Adrenal gland (tissue), 9 donors: ENCODE measurements at regions not wholly inside any gene's neighbourhood (a gene's known extent, or its start where the extent isn't known, plus 50 kb on each side); places are given as distances from the start of the nearest gene placed in this dataset.

Experiments used
- DNase-seq, 7 donors: peaks; one replicate each; pipeline ENCODE4 v3.0.0-alpha.2; 2019 to 2020
- H3K27ac ChIP-seq, 5 donors: fragments of 200-600 bp; sonication (generic) in 4 of 5; 1 replicate in 3 of 5; 2 replicates in 2 of 5; pipeline versions ENCODE4 v1.5.1 to v1.8.0; 2016 to 2020; ENCODE audit warnings: mild to moderate bottlenecking in 1 of 5
- H3K27me3 ChIP-seq: fragments of 200-600 bp; 2 replicates; pipeline ENCODE4 v1.8.0; 2021
- H3K36me3 ChIP-seq, 2 donors: fragments of 200-600 bp; replicated peaks in 1 of 2; 1 replicate in 1 of 2; 2 replicates in 1 of 2; pipeline versions ENCODE4 v1.5.1 to v1.8.0; 2018 to 2022
- H3K4me1 ChIP-seq, 2 donors: fragments of 200-600 bp; replicated peaks in 1 of 2; 1 replicate in 1 of 2; 2 replicates in 1 of 2; pipeline versions ENCODE4 v1.5.1 to v1.8.0; 2018 to 2021
- H3K4me3 ChIP-seq, 4 donors: fragments of 200-600 bp; sonication (generic) in 3 of 4; one replicate each; pipeline ENCODE4 v1.5.1; 2016 to 2018
- H3K9me3 ChIP-seq, 3 donors: fragments of 200-600 bp; sonication (generic) in 1 of 3; replicated peaks in 1 of 3; 1 replicate in 2 of 3; 2 replicates in 1 of 3; pipeline versions ENCODE4 v1.5.1 to v1.8.0; 2016 to 2021
- CTCF ChIP-seq, 6 experiments: fragments of 450-650 bp in 4 of 6; fragments of 200-600 bp in 2 of 6; sonication (generic) in 1 of 6; IDR thresholded peaks; 1 replicate in 5 of 6; 2 replicates in 1 of 6; pipeline versions ENCODE4 v1.5.1 to v1.8.0; 2016 to 2021; ENCODE audit warnings: antibody characterized with exemption in 6 of 6, mild to moderate bottlenecking in 2 of 6, moderate library complexity in 1 of 6
- POLR2A ChIP-seq, 2 donors: fragments of 450-650 bp; IDR thresholded peaks; one replicate each; pipeline ENCODE4 v1.6.1; 2017; ENCODE audit warnings: antibody characterized with exemption in 2 of 2, mild to moderate bottlenecking in 2 of 2, moderate library complexity in 1 of 2
- WGBS, 4 donors: extraction: QIAGEN DNeasy Blood & Tissue Kit in 2 of 4; methylation state at CpG; one replicate each; pipeline versions ENCODE4 v1.1.5 to v1.1.7; 2013 to 2017; 5-methylcytosine and 5-hydroxymethylcytosine counted together
- intact Hi-C, 2 donors: fragments of 100-400 bp; cut with DNase I; formaldehyde crosslinking; loops; one replicate each; pipeline versions ENCODE4 v1.14.1 to v1.15.0; 2022 to 2023
- donor health status: healthy with polysubstance abuse.
- donor health status: Bipolar disorder and iron deficiency.
- donor health status: DM: yes; HTN: yes; CAD: no.
- donor health status: DM: no; HTN: no; CAD: no.
- donor health status: DM: no; HTN: no; CAD: no.

GRCh38 chr3:106943071-106943470 is 434.2 kb upstream of the CCDC54 start:
- Histone ChIP-seq H3K27ac (no peak overlapping the region), H3K36me3 (no peaks in the 10 kb centered on the region), H3K9me3 (no peaks in the 10 kb centered on the region), H3K4me3 (no peak overlapping the region), H3K27me3 (no peaks in the 10 kb centered on the region), H3K4me1 (no peaks in the 10 kb centered on the region)
- TF ChIP-seq CTCF (IDR thresholded peaks at IDR 0.05) (no peak), POLR2A (IDR thresholded peaks at IDR 0.05) (no peak)
- DNase-seq = no peak
- intact Hi-C loops = no loop called here

- no peaks in the 10 kb centered on the region for H3K27me3 ChIP-seq
- TF ChIP-seq CTCF (IDR thresholded peaks at IDR 0.05) = no peak
- no peak for TF ChIP-seq POLR2A (IDR thresholded peaks at IDR 0.05)
- H3K36me3 ChIP-seq = no peaks in the 10 kb centered on the region
- H3K9me3 ChIP-seq = no peaks in the 10 kb centered on the region
- intact Hi-C loops = no loop called here
- no peak for DNase-seq
- 71 to 87% (median 82%) methylated on average over 6 of the region's 6 CpGs for WGBS, 4 donors
- H3K4me3 ChIP-seq = no peak overlapping the region
- no peak overlapping the region for H3K27ac ChIP-seq
- no peaks in the 10 kb centered on the region for H3K4me1 ChIP-seq
Measured at GRCh38 chr3:106945435-106945834, 431.8 kb upstream of the CCDC54 start.

GRCh38 chr3:106946866-106947265 is 430.4 kb upstream of the CCDC54 start:
- intact Hi-C loops = no loop called here
- no peak for TF ChIP-seq CTCF (IDR thresholded peaks at IDR 0.05)
- no peak for TF ChIP-seq POLR2A (IDR thresholded peaks at IDR 0.05)
- no peak overlapping the region for H3K4me3 ChIP-seq
- H3K27me3 ChIP-seq = no peaks in the 10 kb centered on the region
- H3K4me1 ChIP-seq = no peaks in the 10 kb centered on the region
- no peak overlapping the region for H3K27ac ChIP-seq
- no peaks in the 10 kb centered on the region for H3K9me3 ChIP-seq
- H3K36me3 ChIP-seq = no peaks in the 10 kb centered on the region
- 41 to 49% (median 42%) methylated on average over 3 of the region's 3 CpGs for WGBS, 4 donors
- no peak for DNase-seq

GRCh38 chr3:106957029-106957428 is 420.2 kb upstream of the CCDC54 start:
- no peak for TF ChIP-seq CTCF (IDR thresholded peaks at IDR 0.05)
- TF ChIP-seq POLR2A (IDR thresholded peaks at IDR 0.05) = no peak
- DNase-seq = no peak
- Histone ChIP-seq H3K4me1 (no peaks in the 10 kb centered on the region), H3K27ac (no peak overlapping the region), H3K4me3 (no peak overlapping the region), H3K36me3 (no peaks in the 10 kb centered on the region), H3K9me3 (no peaks in the 10 kb centered on the region), H3K27me3 (no peaks in the 10 kb centered on the region)
- 75 to 85% (median 77%) methylated on average over 3 of the region's 3 CpGs for WGBS, 4 donors
- intact Hi-C loops = no loop called here
